ENCODE measurements at regions not wholly inside any gene's neighbourhood (a gene's known extent, or its start where the extent isn't known, plus 50 kb on each side); places are given as distances from the start of the nearest gene placed in this dataset.

DNA sequence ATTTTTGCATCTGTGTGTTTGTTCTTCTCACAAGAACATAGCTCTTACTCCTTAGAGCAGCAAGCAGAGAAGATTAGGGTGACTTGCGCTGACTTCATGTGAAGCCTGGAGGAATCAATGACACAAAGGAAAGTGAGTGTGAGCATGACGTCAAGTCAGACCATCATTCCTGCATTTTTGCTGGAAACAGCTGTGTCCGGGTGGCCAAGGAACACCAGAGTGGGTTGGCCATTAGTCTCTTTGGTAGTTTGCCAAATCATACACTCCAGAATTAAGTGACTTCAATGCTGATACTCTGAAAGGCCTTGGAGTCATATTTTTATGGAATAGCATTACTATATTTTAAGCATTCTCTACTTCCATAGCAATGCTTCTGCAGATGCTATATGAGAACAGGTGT, 597.2 kb downstream of the DCDC2C start:
- Histone ChIP-seq H3K36me3 (ENCODE audit: control insufficient read depth, insufficient read depth, low read length) (no peaks in the 10 kb centered on the region), H3K9me3 (ENCODE audit: control insufficient read depth, low read length) (no peaks in the 10 kb centered on the region), H3K4me3 (ENCODE audit: low read length) (no peak overlapping the region), H3K4me1 (ENCODE audit: control insufficient read depth, insufficient read depth, low read length) (no peaks in the 10 kb centered on the region), H3K9ac (ENCODE audit: low read length) (no peak overlapping the region), H3K27me3 (ENCODE audit: control insufficient read depth, insufficient read depth, low read length) (no peaks in the 10 kb centered on the region)

DNA sequence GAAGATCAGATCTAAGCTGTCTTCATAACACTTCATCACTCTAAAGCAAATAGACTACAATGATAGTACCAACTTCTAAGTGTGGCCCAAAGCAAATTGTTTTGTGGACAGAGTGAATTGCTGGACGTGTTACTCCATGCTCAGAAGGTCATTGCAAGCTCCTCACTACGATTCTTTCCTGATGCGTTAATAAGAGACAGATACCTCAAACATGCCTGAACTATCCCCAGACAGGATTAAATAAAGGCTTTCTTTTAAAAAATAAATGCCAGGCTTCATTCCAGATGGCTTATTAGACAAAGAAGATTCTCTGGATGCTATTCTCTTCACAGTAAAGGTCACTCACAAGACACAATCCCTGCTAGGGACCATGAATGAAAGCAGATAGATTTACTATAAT, 621.2 kb downstream of the DCDC2C start:
- H3K36me3 ChIP-seq (ENCODE audit: control insufficient read depth, insufficient read depth, low read length), result no peaks in the 10 kb centered on the region
- no peak overlapping the region for H3K9ac ChIP-seq (ENCODE audit: low read length)
- no peaks in the 10 kb centered on the region for H3K27me3 ChIP-seq (ENCODE audit: control insufficient read depth, insufficient read depth, low read length)
- no peaks in the 10 kb centered on the region for H3K9me3 ChIP-seq (ENCODE audit: control insufficient read depth, low read length)
- H3K4me3 ChIP-seq (ENCODE audit: low read length), result no peak overlapping the region
- no peaks in the 10 kb centered on the region for H3K4me1 ChIP-seq (ENCODE audit: control insufficient read depth, insufficient read depth, low read length)

DNA sequence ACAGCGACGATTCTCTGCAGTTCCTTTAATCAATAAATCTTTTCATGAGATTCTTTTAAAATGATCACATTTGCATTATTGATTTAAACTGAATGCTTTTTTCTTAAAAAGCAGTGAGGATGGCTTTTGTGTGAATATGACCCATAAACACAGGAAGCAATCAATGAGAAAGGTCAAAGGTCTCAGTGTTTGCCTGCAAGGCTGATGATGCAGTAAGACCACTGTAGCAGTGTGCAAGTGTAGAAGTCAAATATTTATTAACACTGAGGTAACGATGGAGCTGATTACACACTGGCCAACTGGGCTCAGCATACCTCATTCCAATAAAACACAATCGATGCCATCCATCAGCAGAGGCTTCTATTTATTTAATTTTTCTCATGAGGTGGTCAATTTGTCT, 633.5 kb downstream of the DCDC2C start:
- no peak overlapping the region for H3K4me3 ChIP-seq (ENCODE audit: low read length)
- no peaks in the 10 kb centered on the region for H3K36me3 ChIP-seq (ENCODE audit: control insufficient read depth, insufficient read depth, low read length)
- H3K4me1 ChIP-seq (ENCODE audit: control insufficient read depth, insufficient read depth, low read length), result no peaks in the 10 kb centered on the region
- no peaks in the 10 kb centered on the region for H3K27me3 ChIP-seq (ENCODE audit: control insufficient read depth, insufficient read depth, low read length)
- H3K9ac ChIP-seq (ENCODE audit: low read length), result no peak overlapping the region
- H3K9me3 ChIP-seq (ENCODE audit: control insufficient read depth, low read length), result no peaks in the 10 kb centered on the region

DNA sequence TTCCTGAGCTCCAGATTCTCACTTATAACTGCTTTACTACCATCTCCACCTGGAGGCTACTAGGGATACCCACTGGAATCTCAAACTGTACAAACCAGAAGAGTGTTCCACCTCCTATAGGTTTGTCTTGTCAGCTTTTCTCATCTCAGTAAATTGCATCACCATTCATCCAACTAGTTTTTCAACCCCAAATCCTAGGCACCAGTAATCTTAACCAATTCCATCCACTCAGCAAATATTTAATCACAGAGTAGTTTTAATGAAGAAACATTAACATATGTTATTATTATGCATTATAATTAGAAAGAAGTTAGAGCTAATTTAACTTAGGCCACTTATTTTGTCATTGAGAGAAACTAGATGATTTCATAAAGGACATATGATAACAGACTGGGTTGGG, 635.0 kb downstream of the DCDC2C start:
- no peaks in the 10 kb centered on the region for H3K36me3 ChIP-seq (ENCODE audit: control insufficient read depth, insufficient read depth, low read length)
- no peak overlapping the region for H3K9ac ChIP-seq (ENCODE audit: low read length)

DNA sequence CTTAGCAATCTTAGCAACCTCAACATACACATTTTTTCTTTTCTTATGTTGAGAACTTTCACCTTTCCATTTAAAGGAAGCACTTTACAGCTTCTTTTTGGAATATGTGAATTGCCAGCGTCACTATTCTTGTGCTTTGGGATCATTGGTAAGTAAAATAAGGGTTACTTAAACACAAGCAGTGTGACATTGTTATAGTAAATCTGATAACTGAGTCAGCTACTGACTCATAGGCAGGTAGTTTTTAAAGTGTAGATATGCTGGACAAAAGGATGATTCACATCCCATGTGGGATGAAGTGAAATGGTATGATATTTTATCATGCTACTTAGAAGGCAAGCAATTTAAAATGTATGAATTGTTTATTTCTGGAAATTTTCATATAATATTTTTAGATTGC, 637.2 kb downstream of the DCDC2C start:
- Histone ChIP-seq H3K9ac (ENCODE audit: low read length) (no peak overlapping the region), H3K36me3 (ENCODE audit: control insufficient read depth, insufficient read depth, low read length) (no peaks in the 10 kb centered on the region), H3K4me1 (ENCODE audit: control insufficient read depth, insufficient read depth, low read length) (no peaks in the 10 kb centered on the region), H3K27me3 (ENCODE audit: control insufficient read depth, insufficient read depth, low read length) (no peaks in the 10 kb centered on the region), H3K4me3 (ENCODE audit: low read length) (no peak overlapping the region), H3K9me3 (ENCODE audit: control insufficient read depth, low read length) (no peaks in the 10 kb centered on the region)

More for the DNA sequence above, 635.0 kb downstream of the DCDC2C start:
- Histone ChIP-seq H3K27me3 (ENCODE audit: control insufficient read depth, insufficient read depth, low read length) (no peaks in the 10 kb centered on the region), H3K4me3 (ENCODE audit: low read length) (no peak overlapping the region), H3K9me3 (ENCODE audit: control insufficient read depth, low read length) (no peaks in the 10 kb centered on the region), H3K4me1 (ENCODE audit: control insufficient read depth, insufficient read depth, low read length) (no peaks in the 10 kb centered on the region)

GRCh38 chr2:4346628-4347027, 643.3 kb downstream of the DCDC2C start:
- Histone ChIP-seq H3K4me1 (ENCODE audit: control insufficient read depth, insufficient read depth, low read length) (no peaks in the 10 kb centered on the region), H3K27me3 (ENCODE audit: control insufficient read depth, insufficient read depth, low read length) (no peaks in the 10 kb centered on the region), H3K4me3 (ENCODE audit: low read length) (no peak overlapping the region), H3K9ac (ENCODE audit: low read length) (no peak overlapping the region), H3K9me3 (ENCODE audit: control insufficient read depth, low read length) (no peaks in the 10 kb centered on the region), H3K36me3 (ENCODE audit: control insufficient read depth, insufficient read depth, low read length) (no peaks in the 10 kb centered on the region)

GRCh38 chr2:4353668-4354067, 650.3 kb downstream of the DCDC2C start:
- no peak overlapping the region for H3K4me3 ChIP-seq (ENCODE audit: low read length)
- no peaks in the 10 kb centered on the region for H3K4me1 ChIP-seq (ENCODE audit: control insufficient read depth, insufficient read depth, low read length)
- no peaks in the 10 kb centered on the region for H3K36me3 ChIP-seq (ENCODE audit: control insufficient read depth, insufficient read depth, low read length)
- H3K27me3 ChIP-seq (ENCODE audit: control insufficient read depth, insufficient read depth, low read length), result no peaks in the 10 kb centered on the region
- no peak overlapping the region for H3K9ac ChIP-seq (ENCODE audit: low read length)
- no peaks in the 10 kb centered on the region for H3K9me3 ChIP-seq (ENCODE audit: control insufficient read depth, low read length)

- no peaks in the 10 kb centered on the region for H3K36me3 ChIP-seq (ENCODE audit: control insufficient read depth, insufficient read depth, low read length)
- no peaks in the 10 kb centered on the region for H3K4me1 ChIP-seq (ENCODE audit: control insufficient read depth, insufficient read depth, low read length)
- no peak overlapping the region for H3K4me3 ChIP-seq (ENCODE audit: low read length)
- H3K9ac ChIP-seq (ENCODE audit: low read length), result no peak overlapping the region
- H3K9me3 ChIP-seq (ENCODE audit: control insufficient read depth, low read length), result no peaks in the 10 kb centered on the region
- no peaks in the 10 kb centered on the region for H3K27me3 ChIP-seq (ENCODE audit: control insufficient read depth, insufficient read depth, low read length)
These were observed 650.8 kb downstream of the DCDC2C start for GRCh38 chr2:4354164-4354563.

DNA sequence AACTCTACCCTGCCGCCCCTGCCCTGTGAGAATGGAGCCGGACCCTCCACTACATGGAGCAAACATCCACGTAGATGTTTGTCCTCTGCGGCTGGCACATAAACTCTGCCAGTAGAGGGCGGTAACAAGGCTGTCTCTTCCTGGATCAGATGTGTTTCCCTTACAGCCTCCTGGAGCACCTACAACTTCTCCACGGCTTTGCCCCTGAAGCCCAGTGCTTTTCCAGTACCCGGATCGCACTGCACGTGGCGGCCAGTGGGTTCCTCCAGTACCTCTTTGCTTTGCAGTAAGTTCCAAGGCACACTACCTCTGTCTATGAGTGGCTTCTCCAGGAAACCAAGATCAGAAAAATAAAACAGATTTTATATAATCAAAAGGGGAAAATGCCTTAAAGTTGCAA, 651.3 kb downstream of the DCDC2C start:
- Histone ChIP-seq H3K4me1 (ENCODE audit: control insufficient read depth, insufficient read depth, low read length) (no peaks in the 10 kb centered on the region), H3K4me3 (ENCODE audit: low read length) (no peak overlapping the region), H3K27me3 (ENCODE audit: control insufficient read depth, insufficient read depth, low read length) (no peaks in the 10 kb centered on the region), H3K9me3 (ENCODE audit: control insufficient read depth, low read length) (no peaks in the 10 kb centered on the region), H3K9ac (ENCODE audit: low read length) (no peak overlapping the region), H3K36me3 (ENCODE audit: control insufficient read depth, insufficient read depth, low read length) (no peaks in the 10 kb centered on the region)

DNA sequence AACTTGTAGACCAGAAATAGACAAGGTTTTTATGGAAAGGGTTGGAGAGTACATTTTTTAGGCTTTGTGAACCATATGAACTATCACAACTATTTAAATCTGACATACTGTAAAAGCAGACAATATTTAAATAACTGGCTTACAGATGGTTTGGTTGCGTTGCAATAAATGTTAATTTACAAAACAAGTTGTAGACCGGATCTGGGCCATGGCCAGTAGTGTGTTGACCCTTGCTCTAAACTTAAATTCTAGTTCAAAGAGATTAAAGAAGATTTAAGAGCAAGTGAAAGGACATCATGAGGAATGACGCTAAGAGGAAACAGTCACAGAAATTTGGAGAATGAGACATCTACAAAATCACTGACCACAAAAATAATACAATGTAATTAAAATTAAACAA, 652.7 kb downstream of the DCDC2C start:
- H3K9me3 ChIP-seq (ENCODE audit: control insufficient read depth, low read length), result no peaks in the 10 kb centered on the region
- no peaks in the 10 kb centered on the region for H3K27me3 ChIP-seq (ENCODE audit: control insufficient read depth, insufficient read depth, low read length)
- no peak overlapping the region for H3K4me3 ChIP-seq (ENCODE audit: low read length)
- no peak overlapping the region for H3K9ac ChIP-seq (ENCODE audit: low read length)
- no peaks in the 10 kb centered on the region for H3K36me3 ChIP-seq (ENCODE audit: control insufficient read depth, insufficient read depth, low read length)
- H3K4me1 ChIP-seq (ENCODE audit: control insufficient read depth, insufficient read depth, low read length), result no peaks in the 10 kb centered on the region

DNA sequence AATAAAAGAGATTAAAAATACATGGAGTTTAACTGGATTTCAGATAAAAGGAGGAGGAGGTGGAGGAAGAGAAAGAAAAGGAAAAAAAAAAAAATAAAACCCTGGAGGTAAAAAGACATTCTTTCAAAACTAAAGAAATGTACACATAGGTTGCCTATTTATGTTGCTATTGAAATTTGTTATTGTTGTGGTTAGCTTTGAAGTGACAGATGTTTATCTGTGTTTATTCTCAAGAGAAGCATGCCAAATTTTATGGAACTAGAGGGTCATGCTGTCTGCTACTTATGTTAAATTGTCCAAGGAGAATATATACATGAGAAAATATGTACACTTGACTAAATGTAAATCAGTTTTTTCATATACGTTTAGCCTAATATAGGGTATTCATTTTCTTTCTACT, 653.2 kb downstream of the DCDC2C start:
- Histone ChIP-seq H3K9ac (ENCODE audit: low read length) (no peak overlapping the region), H3K4me3 (ENCODE audit: low read length) (no peak overlapping the region), H3K27me3 (ENCODE audit: control insufficient read depth, insufficient read depth, low read length) (no peaks in the 10 kb centered on the region), H3K9me3 (ENCODE audit: control insufficient read depth, low read length) (no peaks in the 10 kb centered on the region), H3K4me1 (ENCODE audit: control insufficient read depth, insufficient read depth, low read length) (no peaks in the 10 kb centered on the region), H3K36me3 (ENCODE audit: control insufficient read depth, insufficient read depth, low read length) (no peaks in the 10 kb centered on the region)

- no peak overlapping the region for H3K4me3 ChIP-seq (ENCODE audit: low read length)
- H3K36me3 ChIP-seq (ENCODE audit: control insufficient read depth, insufficient read depth, low read length), result no peaks in the 10 kb centered on the region
- no peak overlapping the region for H3K9ac ChIP-seq (ENCODE audit: low read length)
- no peaks in the 10 kb centered on the region for H3K27me3 ChIP-seq (ENCODE audit: control insufficient read depth, insufficient read depth, low read length)
- H3K4me1 ChIP-seq (ENCODE audit: control insufficient read depth, insufficient read depth, low read length), result no peaks in the 10 kb centered on the region
- no peaks in the 10 kb centered on the region for H3K9me3 ChIP-seq (ENCODE audit: control insufficient read depth, low read length)
These were observed 653.7 kb downstream of the DCDC2C start for GRCh38 chr2:4357121-4357520.

DNA sequence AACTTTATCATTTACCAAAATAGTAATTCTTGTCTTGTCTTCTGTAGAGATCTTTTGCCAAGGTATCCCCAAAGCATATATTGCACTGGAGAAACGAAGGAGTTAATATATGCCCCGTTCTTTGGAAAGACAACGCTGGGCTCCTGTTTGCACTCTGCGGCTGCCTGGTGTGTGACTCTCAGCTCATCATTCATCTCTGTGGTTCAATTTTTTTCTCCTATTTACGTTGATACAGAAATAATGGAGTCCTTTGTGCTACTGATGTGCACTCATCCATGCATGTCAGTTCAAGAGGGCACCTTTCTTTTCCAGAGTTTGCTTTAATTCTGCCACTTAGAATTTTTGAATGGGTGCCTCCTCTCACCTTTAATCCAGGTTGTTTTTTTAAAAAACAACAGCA, 655.5 kb downstream of the DCDC2C start:
- Histone ChIP-seq H3K27me3 (ENCODE audit: control insufficient read depth, insufficient read depth, low read length) (no peaks in the 10 kb centered on the region), H3K4me1 (ENCODE audit: control insufficient read depth, insufficient read depth, low read length) (no peaks in the 10 kb centered on the region), H3K4me3 (ENCODE audit: low read length) (no peak overlapping the region), H3K9me3 (ENCODE audit: control insufficient read depth, low read length) (no peaks in the 10 kb centered on the region), H3K9ac (ENCODE audit: low read length) (no peak overlapping the region), H3K36me3 (ENCODE audit: control insufficient read depth, insufficient read depth, low read length) (no peaks in the 10 kb centered on the region)

Data from mucosa of stomach (tissue), 1 donor.